GM20431 (cell line): ENCODE measurements at regions not wholly inside any gene's neighbourhood (a gene's known extent, or its start where the extent isn't known, plus 50 kb on each side); places are given as distances from the start of the nearest gene placed in this dataset.

Source experiments
- in situ Hi-C: fragments of 300-500 bp; cut with MseI, MboI; formaldehyde crosslinking; loops from one replicate; pipeline ENCODE4 v1.15.0; 2020; ENCODE audit warnings: low sequenced_read_pairs; ENCODE audit not compliant: unreplicated experiment

GRCh38 chr7:22596763-22597400 is 96.9 kb upstream of the STEAP1B start:
- in situ Hi-C loops = no loop called here

- in situ Hi-C loops = no loop called here
Measured at GRCh38 chr7:22594020-22594419, 94.0 kb upstream of the STEAP1B start.

- in situ Hi-C loops = no loop called here
Measured at GRCh38 chr7:22591271-22591670, 91.3 kb upstream of the STEAP1B start.

GRCh38 chr7:22589641-22590201 is 89.7 kb upstream of the STEAP1B start:
- in situ Hi-C loops = no loop called here

GRCh38 chr7:22588351-22588750 is 88.4 kb upstream of the STEAP1B start:
- in situ Hi-C loops = no loop called here

- in situ Hi-C loops = no loop called here
Measured at GRCh38 chr7:22587322-22587721, 87.3 kb upstream of the STEAP1B start.

- in situ Hi-C loops = no loop called here
Measured at GRCh38 chr7:22586786-22587140, 86.8 kb upstream of the STEAP1B start.

GRCh38 chr7:22586101-22586785 is 86.3 kb upstream of the STEAP1B start:
- in situ Hi-C loops = no loop called here

- in situ Hi-C loops = no loop called here
Measured at GRCh38 chr7:22584179-22584578, 84.2 kb upstream of the STEAP1B start.

- in situ Hi-C loops = no loop called here
Measured at GRCh38 chr7:22582863-22583622, 83.1 kb upstream of the STEAP1B start.

GRCh38 chr7:22581099-22581498 is 81.1 kb upstream of the STEAP1B start:
- in situ Hi-C loops = no loop called here

GRCh38 chr7:22579961-22580360 is 80.0 kb upstream of the STEAP1B start:
- in situ Hi-C loops = no loop called here

GRCh38 chr7:22578007-22578733 is 78.2 kb upstream of the STEAP1B start:
- in situ Hi-C loops = no loop called here

- in situ Hi-C loops = no loop called here
Measured at GRCh38 chr7:22577470-22578001, 77.5 kb upstream of the STEAP1B start.

- in situ Hi-C loops = no loop called here
Measured at GRCh38 chr7:22576612-22577469, 76.9 kb upstream of the STEAP1B start.

- in situ Hi-C loops = loop anchor here (25.0 kb wide), 1 partner anchor 487 kb away; no protein-coding TSS in a partner anchor
Measured at GRCh38 chr7:22574754-22575520, 74.9 kb upstream of the STEAP1B start.

GRCh38 chr7:22572937-22573336 is 72.9 kb upstream of the STEAP1B start:
- in situ Hi-C loops = loop anchor here (25.0 kb wide), 1 partner anchor 489 kb away; no protein-coding TSS in a partner anchor

GRCh38 chr7:22572292-22572691 is 72.3 kb upstream of the STEAP1B start:
- in situ Hi-C loops = loop anchor here (25.0 kb wide), 1 partner anchor 490 kb away; no protein-coding TSS in a partner anchor
